ENCODE measurements at regions not wholly inside any gene's neighbourhood (a gene's known extent, or its start where the extent isn't known, plus 50 kb on each side); places are given as distances from the start of the nearest gene placed in this dataset.

DNA sequence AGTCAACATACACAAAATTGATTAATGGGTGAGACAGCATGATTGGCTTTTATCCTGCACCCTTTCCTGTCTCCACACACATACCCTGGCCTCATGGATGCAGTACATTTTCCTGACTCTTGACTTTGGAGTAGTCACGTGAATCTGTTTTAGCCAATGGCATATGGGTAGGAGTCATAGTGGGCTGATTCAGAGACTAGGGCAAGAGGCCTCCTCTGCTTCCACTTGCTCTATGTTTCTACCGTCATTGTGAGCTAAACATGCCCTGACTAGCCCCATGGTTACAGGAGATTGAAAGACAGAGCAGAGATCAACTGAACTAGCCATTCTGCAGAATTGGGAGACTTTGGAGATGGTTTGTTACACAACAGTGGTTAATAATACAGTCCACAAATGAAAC is 850.0 kb downstream of the DHX35 start:
- Histone ChIP-seq H3K27me3 (ENCODE audit: insufficient read depth) (no peaks in the 10 kb centered on the region), H3K9me2 (ENCODE audit: insufficient read depth) (no peaks in the 10 kb centered on the region; the same call in 1 of the 2 replicates), H3F3A (replicated peaks; ENCODE audit: low read depth) (no peaks in the 10 kb centered on the region), H3K79me2 (replicated peaks; ENCODE audit: insufficient read depth) (no peaks in the 10 kb centered on the region), H3K4me2 (no peak overlapping the region), H3K4me3 (no peak overlapping the region), H2AFZ (no peak overlapping the region), H3K36me3 (ENCODE audit: insufficient read depth) (no peaks in the 10 kb centered on the region), H3K27ac (ENCODE audit: low read depth) (no peak overlapping the region), H4K20me1 (replicated peaks; ENCODE audit: insufficient read depth) (no peaks in the 10 kb centered on the region), H3K4me1 (ENCODE audit: insufficient read depth) (no peaks in the 10 kb centered on the region)
- H3K4me3 Mint-ChIP-seq = no peak overlapping the region
- ATAC-seq = no peak
- H3K4me1 Mint-ChIP-seq = no peaks in the 10 kb centered on the region
- H3K27ac Mint-ChIP-seq = no peak overlapping the region; the same call in 1 of the 2 replicates
- no peak for TF ChIP-seq JUNB (IDR thresholded peaks at IDR 0.05; ENCODE audit: unreplicated experiment)
- TF ChIP-seq, protein P1, sequence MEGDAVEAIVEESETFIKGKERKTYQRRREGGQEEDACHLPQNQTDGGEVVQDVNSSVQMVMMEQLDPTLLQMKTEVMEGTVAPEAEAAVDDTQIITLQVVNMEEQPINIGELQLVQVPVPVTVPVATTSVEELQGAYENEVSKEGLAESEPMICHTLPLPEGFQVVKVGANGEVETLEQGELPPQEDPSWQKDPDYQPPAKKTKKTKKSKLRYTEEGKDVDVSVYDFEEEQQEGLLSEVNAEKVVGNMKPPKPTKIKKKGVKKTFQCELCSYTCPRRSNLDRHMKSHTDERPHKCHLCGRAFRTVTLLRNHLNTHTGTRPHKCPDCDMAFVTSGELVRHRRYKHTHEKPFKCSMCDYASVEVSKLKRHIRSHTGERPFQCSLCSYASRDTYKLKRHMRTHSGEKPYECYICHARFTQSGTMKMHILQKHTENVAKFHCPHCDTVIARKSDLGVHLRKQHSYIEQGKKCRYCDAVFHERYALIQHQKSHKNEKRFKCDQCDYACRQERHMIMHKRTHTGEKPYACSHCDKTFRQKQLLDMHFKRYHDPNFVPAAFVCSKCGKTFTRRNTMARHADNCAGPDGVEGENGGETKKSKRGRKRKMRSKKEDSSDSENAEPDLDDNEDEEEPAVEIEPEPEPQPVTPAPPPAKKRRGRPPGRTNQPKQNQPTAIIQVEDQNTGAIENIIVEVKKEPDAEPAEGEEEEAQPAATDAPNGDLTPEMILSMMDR (conservative IDR thresholded peaks at IDR 0.05; ENCODE audit: low read depth in 2 of 2) = no peak
- H3K36me3 Mint-ChIP-seq (ENCODE audit: low read depth) = no peaks in the 10 kb centered on the region
- no peaks in the 10 kb centered on the region for H3K27me3 Mint-ChIP-seq (ENCODE audit: insufficient read depth, low read depth, poor library complexity)
- DNase-seq (ENCODE audit: low spot score) = no peak
- H3K9me3 Mint-ChIP-seq = no peaks in the 10 kb centered on the region

DNA sequence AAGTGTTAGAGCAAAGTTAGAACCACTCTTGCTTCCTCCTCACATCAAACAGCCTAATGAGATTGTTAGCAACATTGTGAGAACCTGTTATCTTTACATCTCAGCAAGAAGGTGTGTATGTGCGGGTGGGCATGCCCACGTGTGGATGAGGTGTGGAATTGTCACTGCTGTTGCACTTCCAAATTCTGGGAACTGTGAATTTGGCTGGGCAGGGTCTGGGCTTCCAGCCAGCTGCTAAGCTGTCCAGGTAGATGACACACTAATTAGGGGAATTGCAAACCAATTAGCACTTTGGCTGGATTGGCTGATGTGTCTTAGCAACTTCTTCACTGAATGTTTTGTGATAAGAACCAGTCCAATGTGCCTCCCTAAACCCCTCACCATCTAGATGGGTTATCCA is 848.2 kb downstream of the DHX35 start:
- Histone ChIP-seq H3K27ac (ENCODE audit: low read depth) (no peak overlapping the region), H4K20me1 (replicated peaks; ENCODE audit: insufficient read depth) (no peaks in the 10 kb centered on the region), H3K79me2 (replicated peaks; ENCODE audit: insufficient read depth) (no peaks in the 10 kb centered on the region), H3K4me1 (ENCODE audit: insufficient read depth) (no peaks in the 10 kb centered on the region), H3K4me3 (no peak overlapping the region), H3K36me3 (ENCODE audit: insufficient read depth) (no peaks in the 10 kb centered on the region), H3F3A (replicated peaks; ENCODE audit: low read depth) (no peaks in the 10 kb centered on the region), H3K27me3 (ENCODE audit: insufficient read depth) (no peaks in the 10 kb centered on the region), H2AFZ (no peak overlapping the region), H3K9me2 (ENCODE audit: insufficient read depth) (no peaks in the 10 kb centered on the region; the same call in 1 of the 2 replicates), H3K4me2 (no peak overlapping the region)
- H3K36me3 Mint-ChIP-seq (ENCODE audit: low read depth) = no peaks in the 10 kb centered on the region
- no peaks in the 10 kb centered on the region for H3K9me3 Mint-ChIP-seq
- no peak overlapping the region for H3K27ac Mint-ChIP-seq
- DNase-seq (ENCODE audit: low spot score) (no peak), ATAC-seq (no peak)
- no peaks in the 10 kb centered on the region for H3K4me1 Mint-ChIP-seq
- H3K4me3 Mint-ChIP-seq = no peak overlapping the region
- no peaks in the 10 kb centered on the region for H3K27me3 Mint-ChIP-seq (ENCODE audit: insufficient read depth, low read depth, poor library complexity)
- TF ChIP-seq, protein P2, sequence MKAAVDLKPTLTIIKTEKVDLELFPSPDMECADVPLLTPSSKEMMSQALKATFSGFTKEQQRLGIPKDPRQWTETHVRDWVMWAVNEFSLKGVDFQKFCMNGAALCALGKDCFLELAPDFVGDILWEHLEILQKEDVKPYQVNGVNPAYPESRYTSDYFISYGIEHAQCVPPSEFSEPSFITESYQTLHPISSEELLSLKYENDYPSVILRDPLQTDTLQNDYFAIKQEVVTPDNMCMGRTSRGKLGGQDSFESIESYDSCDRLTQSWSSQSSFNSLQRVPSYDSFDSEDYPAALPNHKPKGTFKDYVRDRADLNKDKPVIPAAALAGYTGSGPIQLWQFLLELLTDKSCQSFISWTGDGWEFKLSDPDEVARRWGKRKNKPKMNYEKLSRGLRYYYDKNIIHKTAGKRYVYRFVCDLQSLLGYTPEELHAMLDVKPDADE (IDR thresholded peaks at IDR 0.05) = no peak
- TF ChIP-seq, protein P3, sequence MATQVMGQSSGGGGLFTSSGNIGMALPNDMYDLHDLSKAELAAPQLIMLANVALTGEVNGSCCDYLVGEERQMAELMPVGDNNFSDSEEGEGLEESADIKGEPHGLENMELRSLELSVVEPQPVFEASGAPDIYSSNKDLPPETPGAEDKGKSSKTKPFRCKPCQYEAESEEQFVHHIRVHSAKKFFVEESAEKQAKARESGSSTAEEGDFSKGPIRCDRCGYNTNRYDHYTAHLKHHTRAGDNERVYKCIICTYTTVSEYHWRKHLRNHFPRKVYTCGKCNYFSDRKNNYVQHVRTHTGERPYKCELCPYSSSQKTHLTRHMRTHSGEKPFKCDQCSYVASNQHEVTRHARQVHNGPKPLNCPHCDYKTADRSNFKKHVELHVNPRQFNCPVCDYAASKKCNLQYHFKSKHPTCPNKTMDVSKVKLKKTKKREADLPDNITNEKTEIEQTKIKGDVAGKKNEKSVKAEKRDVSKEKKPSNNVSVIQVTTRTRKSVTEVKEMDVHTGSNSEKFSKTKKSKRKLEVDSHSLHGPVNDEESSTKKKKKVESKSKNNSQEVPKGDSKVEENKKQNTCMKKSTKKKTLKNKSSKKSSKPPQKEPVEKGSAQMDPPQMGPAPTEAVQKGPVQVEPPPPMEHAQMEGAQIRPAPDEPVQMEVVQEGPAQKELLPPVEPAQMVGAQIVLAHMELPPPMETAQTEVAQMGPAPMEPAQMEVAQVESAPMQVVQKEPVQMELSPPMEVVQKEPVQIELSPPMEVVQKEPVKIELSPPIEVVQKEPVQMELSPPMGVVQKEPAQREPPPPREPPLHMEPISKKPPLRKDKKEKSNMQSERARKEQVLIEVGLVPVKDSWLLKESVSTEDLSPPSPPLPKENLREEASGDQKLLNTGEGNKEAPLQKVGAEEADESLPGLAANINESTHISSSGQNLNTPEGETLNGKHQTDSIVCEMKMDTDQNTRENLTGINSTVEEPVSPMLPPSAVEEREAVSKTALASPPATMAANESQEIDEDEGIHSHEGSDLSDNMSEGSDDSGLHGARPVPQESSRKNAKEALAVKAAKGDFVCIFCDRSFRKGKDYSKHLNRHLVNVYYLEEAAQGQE (IDR thresholded peaks at IDR 0.05; ENCODE audit: unreplicated experiment) = no peak
- no peak for TF ChIP-seq ZNF331 (CRISPR knock-in tag; IDR thresholded peaks at IDR 0.05; ENCODE audit: low read depth)
- TF ChIP-seq EZH2 (IDR thresholded peaks at IDR 0.05; ENCODE audit: low read depth, unreplicated experiment) = no peak
- TF ChIP-seq STAT1 (IDR thresholded peaks at IDR 0.05; ENCODE audit: unreplicated experiment) = no peak
- TF ChIP-seq, protein P4, sequence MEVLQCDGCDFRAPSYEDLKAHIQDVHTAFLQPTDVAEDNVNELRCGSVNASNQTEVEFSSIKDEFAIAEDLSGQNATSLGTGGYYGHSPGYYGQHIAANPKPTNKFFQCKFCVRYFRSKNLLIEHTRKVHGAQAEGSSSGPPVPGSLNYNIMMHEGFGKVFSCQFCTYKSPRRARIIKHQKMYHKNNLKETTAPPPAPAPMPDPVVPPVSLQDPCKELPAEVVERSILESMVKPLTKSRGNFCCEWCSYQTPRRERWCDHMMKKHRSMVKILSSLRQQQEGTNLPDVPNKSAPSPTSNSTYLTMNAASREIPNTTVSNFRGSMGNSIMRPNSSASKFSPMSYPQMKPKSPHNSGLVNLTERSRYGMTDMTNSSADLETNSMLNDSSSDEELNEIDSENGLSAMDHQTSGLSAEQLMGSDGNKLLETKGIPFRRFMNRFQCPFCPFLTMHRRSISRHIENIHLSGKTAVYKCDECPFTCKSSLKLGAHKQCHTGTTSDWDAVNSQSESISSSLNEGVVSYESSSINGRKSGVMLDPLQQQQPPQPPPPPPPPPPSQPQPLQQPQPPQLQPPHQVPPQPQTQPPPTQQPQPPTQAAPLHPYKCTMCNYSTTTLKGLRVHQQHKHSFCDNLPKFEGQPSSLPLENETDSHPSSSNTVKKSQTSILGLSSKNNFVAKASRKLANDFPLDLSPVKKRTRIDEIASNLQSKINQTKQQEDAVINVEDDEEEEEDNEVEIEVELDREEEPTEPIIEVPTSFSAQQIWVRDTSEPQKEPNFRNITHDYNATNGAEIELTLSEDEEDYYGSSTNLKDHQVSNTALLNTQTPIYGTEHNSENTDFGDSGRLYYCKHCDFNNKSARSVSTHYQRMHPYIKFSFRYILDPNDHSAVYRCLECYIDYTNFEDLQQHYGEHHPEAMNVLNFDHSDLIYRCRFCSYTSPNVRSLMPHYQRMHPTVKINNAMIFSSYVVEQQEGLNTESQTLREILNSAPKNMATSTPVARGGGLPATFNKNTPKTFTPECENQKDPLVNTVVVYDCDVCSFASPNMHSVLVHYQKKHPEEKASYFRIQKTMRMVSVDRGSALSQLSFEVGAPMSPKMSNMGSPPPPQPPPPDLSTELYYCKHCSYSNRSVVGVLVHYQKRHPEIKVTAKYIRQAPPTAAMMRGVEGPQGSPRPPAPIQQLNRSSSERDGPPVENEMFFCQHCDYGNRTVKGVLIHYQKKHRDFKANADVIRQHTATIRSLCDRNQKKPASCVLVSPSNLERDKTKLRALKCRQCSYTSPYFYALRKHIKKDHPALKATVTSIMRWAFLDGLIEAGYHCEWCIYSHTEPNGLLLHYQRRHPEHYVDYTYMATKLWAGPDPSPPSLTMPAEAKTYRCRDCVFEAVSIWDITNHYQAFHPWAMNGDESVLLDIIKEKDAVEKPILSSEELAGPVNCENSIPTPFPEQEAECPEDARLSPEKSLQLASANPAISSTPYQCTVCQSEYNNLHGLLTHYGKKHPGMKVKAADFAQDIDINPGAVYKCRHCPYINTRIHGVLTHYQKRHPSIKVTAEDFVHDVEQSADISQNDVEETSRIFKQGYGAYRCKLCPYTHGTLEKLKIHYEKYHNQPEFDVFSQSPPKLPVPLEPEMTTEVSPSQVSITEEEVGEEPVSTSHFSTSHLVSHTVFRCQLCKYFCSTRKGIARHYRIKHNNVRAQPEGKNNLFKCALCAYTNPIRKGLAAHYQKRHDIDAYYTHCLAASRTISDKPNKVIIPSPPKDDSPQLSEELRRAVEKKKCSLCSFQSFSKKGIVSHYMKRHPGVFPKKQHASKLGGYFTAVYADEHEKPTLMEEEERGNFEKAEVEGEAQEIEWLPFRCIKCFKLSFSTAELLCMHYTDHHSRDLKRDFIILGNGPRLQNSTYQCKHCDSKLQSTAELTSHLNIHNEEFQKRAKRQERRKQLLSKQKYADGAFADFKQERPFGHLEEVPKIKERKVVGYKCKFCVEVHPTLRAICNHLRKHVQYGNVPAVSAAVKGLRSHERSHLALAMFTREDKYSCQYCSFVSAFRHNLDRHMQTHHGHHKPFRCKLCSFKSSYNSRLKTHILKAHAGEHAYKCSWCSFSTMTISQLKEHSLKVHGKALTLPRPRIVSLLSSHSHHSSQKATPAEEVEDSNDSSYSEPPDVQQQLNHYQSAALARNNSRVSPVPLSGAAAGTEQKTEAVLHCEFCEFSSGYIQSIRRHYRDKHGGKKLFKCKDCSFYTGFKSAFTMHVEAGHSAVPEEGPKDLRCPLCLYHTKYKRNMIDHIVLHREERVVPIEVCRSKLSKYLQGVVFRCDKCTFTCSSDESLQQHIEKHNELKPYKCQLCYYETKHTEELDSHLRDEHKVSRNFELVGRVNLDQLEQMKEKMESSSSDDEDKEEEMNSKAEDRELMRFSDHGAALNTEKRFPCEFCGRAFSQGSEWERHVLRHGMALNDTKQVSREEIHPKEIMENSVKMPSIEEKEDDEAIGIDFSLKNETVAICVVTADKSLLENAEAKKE (CRISPR knock-in tag; IDR thresholded peaks at IDR 0.05) = no peak
